Gastroesophageal sphincter (tissue), 3 donors: ENCODE measurements at regions not wholly inside any gene's neighbourhood (a gene's known extent, or its start where the extent isn't known, plus 50 kb on each side); places are given as distances from the start of the nearest gene placed in this dataset.

ENCODE experiments used
- POLR2A ChIP-seq, 2 donors: fragments of 450-650 bp; IDR thresholded peaks; one replicate each; pipeline ENCODE4 v1.6.1; 2017; ENCODE audit warnings: antibody characterized with exemption in 2 of 2, mild to moderate bottlenecking in 2 of 2, moderate library complexity in 1 of 2
- POLR2AphosphoS5 ChIP-seq: sonication (generic); formaldehyde crosslinking; IDR thresholded peaks from one replicate; pipeline ENCODE4 v1.6.1; 2017; ENCODE audit warnings: antibody characterized with exemption
- TF ChIP-seq, protein P1 (sequence below), 4 experiments: fragments of 200-600 bp in 2 of 4; fragments of 450-650 bp in 2 of 4; sonication (generic) in 1 of 4; IDR thresholded peaks; one replicate each; pipeline ENCODE4 v1.5.1; 2017 to 2019; ENCODE audit warnings: antibody characterized with exemption in 4 of 4, mild to moderate bottlenecking in 2 of 4, moderate library complexity in 2 of 4

DNA sequence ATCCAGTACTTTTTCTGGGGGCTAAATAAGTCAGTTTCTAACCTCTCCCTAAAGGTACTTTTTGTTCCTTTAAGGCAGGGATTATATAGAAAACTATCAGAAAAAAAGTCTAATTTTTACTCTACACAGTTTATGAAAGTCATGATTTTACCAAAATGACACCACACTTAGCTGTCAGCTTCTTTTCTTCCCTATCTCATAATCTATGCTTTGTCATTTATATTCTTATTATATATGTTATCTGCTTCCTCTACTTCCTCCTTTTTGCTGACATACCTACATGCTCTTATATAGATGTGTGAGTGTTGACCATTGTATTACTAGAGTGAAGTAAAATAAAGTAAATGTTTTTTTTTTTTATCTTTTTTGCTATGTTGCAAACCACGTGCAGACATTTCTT, 203.9 kb upstream of the CHRM2 start:
- TF ChIP-seq, protein P1, sequence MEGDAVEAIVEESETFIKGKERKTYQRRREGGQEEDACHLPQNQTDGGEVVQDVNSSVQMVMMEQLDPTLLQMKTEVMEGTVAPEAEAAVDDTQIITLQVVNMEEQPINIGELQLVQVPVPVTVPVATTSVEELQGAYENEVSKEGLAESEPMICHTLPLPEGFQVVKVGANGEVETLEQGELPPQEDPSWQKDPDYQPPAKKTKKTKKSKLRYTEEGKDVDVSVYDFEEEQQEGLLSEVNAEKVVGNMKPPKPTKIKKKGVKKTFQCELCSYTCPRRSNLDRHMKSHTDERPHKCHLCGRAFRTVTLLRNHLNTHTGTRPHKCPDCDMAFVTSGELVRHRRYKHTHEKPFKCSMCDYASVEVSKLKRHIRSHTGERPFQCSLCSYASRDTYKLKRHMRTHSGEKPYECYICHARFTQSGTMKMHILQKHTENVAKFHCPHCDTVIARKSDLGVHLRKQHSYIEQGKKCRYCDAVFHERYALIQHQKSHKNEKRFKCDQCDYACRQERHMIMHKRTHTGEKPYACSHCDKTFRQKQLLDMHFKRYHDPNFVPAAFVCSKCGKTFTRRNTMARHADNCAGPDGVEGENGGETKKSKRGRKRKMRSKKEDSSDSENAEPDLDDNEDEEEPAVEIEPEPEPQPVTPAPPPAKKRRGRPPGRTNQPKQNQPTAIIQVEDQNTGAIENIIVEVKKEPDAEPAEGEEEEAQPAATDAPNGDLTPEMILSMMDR (IDR thresholded peaks at IDR 0.05) = no peak
- TF ChIP-seq POLR2A (IDR thresholded peaks at IDR 0.05) = no peak
- TF ChIP-seq POLR2AphosphoS5 = no peak
